ENCODE measurements at regions not wholly inside any gene's neighbourhood (a gene's known extent, or its start where the extent isn't known, plus 50 kb on each side); places are given as distances from the start of the nearest gene placed in this dataset.

DNA sequence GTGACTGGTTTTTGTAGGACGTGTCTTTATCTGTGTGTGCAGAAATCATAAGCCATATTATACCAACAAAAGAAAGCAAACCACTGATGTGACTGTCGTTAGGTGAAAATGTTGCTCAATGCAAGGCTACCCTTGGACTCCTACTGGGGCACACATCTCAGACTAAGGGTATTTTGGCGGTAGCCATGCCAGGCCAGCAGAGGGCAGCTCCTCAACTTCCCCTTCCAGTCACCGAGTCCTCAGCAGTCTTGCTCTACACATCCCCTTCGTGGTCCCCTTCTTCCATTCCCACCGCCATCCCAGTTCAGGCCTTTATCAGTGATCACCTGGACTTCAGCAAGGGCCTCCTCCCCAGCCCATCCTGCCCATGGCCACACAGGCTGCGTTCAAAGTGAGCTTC lies 113.7 kb upstream of the GGTLC1 start:
- WGBS, 2 donors, result 54 to 55% methylated on average over 7 of the region's 7 CpGs

DNA sequence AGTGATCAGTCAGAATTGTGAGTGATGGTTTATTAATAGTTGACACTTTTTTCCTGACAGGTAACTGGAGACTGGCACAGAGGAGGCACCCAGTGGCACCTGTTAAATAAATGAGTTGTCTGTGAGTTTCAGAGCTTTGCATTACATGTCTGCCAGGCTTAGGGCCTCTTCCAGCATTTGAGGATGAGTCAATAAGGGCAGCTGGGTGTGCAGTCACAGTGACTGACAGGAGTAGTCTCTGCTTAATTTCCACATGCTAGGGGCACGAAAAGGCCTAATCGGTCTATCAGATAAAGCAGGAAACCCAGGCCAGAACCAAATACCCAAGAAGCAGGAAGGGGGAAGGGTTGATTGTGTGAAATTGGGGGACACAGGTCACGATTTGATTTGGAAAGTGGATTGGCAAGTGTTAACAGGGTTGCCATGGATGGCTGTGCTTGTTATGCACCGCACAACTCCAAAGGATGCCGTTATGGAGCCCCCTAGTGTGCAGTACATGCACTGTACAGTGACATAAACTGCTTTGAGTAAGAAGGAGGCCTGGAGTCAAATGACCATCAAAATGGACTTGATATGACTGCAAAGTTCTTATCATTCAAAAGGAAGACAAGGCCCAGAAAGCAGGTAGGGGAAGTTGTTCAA lies 111.9 kb upstream of the GGTLC1 start:
- Histone ChIP-seq H3K36me3 (ENCODE audit: control insufficient read depth in 2 of 2, insufficient read depth in 2 of 2, low read length in 1 of 2) (no peaks in the 10 kb centered on the region), H3K4me3 (ENCODE audit: low read depth in 1 of 2, low read length in 2 of 2) (no peak overlapping the region), H3K4me1 (ENCODE audit: control insufficient read depth in 2 of 2, insufficient read depth in 2 of 2, low read length in 1 of 2) (no peaks in the 10 kb centered on the region), H3K27me3 (ENCODE audit: control insufficient read depth in 1 of 2, insufficient read depth in 2 of 2, low read length in 2 of 2) (no peaks in the 10 kb centered on the region), H3K27ac (ENCODE audit: low read depth in 2 of 2, low read length in 1 of 2) (peak overlapping the region in 1 of 2 donors; percentile 3), H3K9me3 (ENCODE audit: control insufficient read depth in 2 of 2, insufficient read depth in 1 of 2, low read depth in 1 of 2, low read length in 1 of 2) (no peaks in the 10 kb centered on the region)
- 34 to 38% methylated on average over 5 of the region's 5 CpGs for WGBS, 2 donors

More for the DNA sequence above, 113.7 kb upstream of the GGTLC1 start:
- Histone ChIP-seq H3K4me3 (ENCODE audit: low read depth in 1 of 2, low read length in 2 of 2) (no peak overlapping the region), H3K27me3 (ENCODE audit: control insufficient read depth in 1 of 2, insufficient read depth in 2 of 2, low read length in 2 of 2) (no peaks in the 10 kb centered on the region), H3K9me3 (ENCODE audit: control insufficient read depth in 2 of 2, insufficient read depth in 1 of 2, low read depth in 1 of 2, low read length in 1 of 2) (no peaks in the 10 kb centered on the region), H3K36me3 (ENCODE audit: control insufficient read depth in 2 of 2, insufficient read depth in 2 of 2, low read length in 1 of 2) (no peaks in the 10 kb centered on the region), H3K4me1 (ENCODE audit: control insufficient read depth in 2 of 2, insufficient read depth in 2 of 2, low read length in 1 of 2) (no peaks in the 10 kb centered on the region), H3K27ac (ENCODE audit: low read depth in 2 of 2, low read length in 1 of 2) (no peak overlapping the region)

DNA sequence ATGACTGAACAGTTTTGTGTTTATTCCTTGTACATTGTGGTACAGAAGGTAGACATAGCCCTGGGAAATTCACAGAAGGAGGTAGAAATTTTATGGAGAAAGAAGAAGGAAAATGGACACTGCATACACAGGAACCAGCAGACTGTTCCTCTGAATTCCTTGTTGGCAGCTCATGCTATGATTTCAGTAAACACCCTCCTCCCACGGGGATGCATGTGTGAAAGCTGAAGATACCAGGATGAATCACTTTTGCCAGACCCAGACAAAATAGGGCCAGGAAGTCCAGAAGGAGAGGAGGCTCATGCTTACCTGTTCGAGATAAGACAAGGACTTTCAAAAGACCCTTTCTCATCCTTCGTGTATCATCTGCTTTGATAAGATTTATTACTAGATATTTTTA lies 110.3 kb upstream of the GGTLC1 start:
- 45 to 53% methylated on average over 3 of the region's 3 CpGs for WGBS, 2 donors
- Histone ChIP-seq H3K27ac (ENCODE audit: low read depth in 2 of 2, low read length in 1 of 2) (no peak overlapping the region), H3K36me3 (ENCODE audit: control insufficient read depth in 2 of 2, insufficient read depth in 2 of 2, low read length in 1 of 2) (no peaks in the 10 kb centered on the region), H3K4me3 (ENCODE audit: low read depth in 1 of 2, low read length in 2 of 2) (no peak overlapping the region), H3K9me3 (ENCODE audit: control insufficient read depth in 2 of 2, insufficient read depth in 1 of 2, low read depth in 1 of 2, low read length in 1 of 2) (no peaks in the 10 kb centered on the region), H3K4me1 (ENCODE audit: control insufficient read depth in 2 of 2, insufficient read depth in 2 of 2, low read length in 1 of 2) (no peaks in the 10 kb centered on the region), H3K27me3 (ENCODE audit: control insufficient read depth in 1 of 2, insufficient read depth in 2 of 2, low read length in 2 of 2) (no peaks in the 10 kb centered on the region)

DNA sequence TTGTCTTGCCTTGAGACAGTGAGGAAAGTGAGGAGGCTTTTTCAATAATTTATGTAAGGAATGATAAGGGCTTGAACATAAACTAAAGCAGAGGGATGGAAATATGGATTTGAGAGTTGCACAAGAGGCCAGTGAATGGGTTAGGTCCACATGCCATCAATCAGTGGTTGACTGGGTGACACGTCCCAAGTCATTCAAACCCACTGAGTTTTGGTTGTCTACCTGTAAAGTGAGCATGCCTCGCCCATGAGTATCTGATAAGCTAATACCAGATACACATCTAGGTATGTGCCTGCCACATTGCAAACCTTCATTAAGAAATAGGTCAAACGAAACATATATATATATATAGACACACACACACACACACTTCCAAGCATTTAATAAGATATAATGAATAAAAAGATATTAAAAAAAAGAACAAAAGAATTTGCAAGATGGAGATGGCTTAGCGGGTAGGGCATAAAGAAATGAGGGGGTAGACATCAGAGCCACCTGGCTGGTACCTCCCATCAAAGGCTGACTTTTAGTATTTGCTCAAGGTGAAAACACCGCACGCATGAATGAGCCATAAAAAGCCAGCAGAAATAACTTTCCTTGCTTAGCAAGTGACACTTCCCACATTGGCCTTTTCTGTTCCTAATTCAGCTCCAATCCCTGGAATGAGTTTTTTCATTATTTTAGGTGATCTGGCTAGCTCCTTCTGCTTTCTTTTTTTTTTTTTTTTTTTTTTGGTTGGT lies 109.1 kb upstream of the GGTLC1 start:
- Histone ChIP-seq H3K36me3 (ENCODE audit: control insufficient read depth in 2 of 2, insufficient read depth in 2 of 2, low read length in 1 of 2) (no peaks in the 10 kb centered on the region), H3K4me1 (ENCODE audit: control insufficient read depth in 2 of 2, insufficient read depth in 2 of 2, low read length in 1 of 2) (no peaks in the 10 kb centered on the region), H3K27ac (ENCODE audit: low read depth in 2 of 2, low read length in 1 of 2) (no peak overlapping the region), H3K27me3 (ENCODE audit: control insufficient read depth in 1 of 2, insufficient read depth in 2 of 2, low read length in 2 of 2) (no peaks in the 10 kb centered on the region), H3K4me3 (ENCODE audit: low read depth in 1 of 2, low read length in 2 of 2) (no peak overlapping the region), H3K9me3 (ENCODE audit: control insufficient read depth in 2 of 2, insufficient read depth in 1 of 2, low read depth in 1 of 2, low read length in 1 of 2) (no peaks in the 10 kb centered on the region)
- WGBS, 2 donors, result 83 to 89% methylated on average over 6 of the region's 6 CpGs

DNA sequence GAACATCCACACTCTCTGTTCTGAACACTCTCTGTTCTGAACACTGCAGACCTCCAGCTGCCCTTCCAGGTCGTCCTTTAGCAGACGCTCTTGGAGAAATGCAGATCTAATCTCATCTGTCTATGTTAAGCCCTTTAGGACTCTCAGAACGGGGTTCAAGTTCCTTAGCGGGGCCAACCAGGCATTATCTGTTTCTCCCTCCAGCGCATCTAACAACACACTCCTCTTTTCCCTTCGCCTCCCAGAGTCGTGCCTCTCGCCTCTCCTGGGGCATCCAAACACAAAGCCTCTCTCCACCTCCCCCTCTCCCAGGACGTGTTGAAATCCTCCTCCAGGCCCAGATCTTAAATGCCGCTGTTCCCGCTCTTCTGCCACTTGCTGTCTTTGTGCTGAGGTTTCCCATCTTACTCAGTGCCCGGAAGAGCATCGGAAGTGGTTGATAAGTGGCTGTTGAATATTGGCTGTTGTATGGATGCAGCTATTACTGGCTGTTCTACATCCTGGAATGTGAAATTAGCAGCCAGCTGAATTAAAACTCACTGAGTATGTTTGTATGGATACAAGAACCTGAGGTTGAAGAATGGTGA lies 108.4 kb upstream of the GGTLC1 start:
- no peak overlapping the region for H3K27ac ChIP-seq (ENCODE audit: low read depth in 2 of 2, low read length in 1 of 2)
- 77 to 85% methylated on average over 13 of the region's 13 CpGs for WGBS, 2 donors
- no peaks in the 10 kb centered on the region for H3K4me1 ChIP-seq (ENCODE audit: control insufficient read depth in 2 of 2, insufficient read depth in 2 of 2, low read length in 1 of 2)
- no peak overlapping the region for H3K4me3 ChIP-seq (ENCODE audit: low read depth in 1 of 2, low read length in 2 of 2)
- H3K9me3 ChIP-seq (ENCODE audit: control insufficient read depth in 2 of 2, insufficient read depth in 1 of 2, low read depth in 1 of 2, low read length in 1 of 2), result no peaks in the 10 kb centered on the region
- no peaks in the 10 kb centered on the region for H3K36me3 ChIP-seq (ENCODE audit: control insufficient read depth in 2 of 2, insufficient read depth in 2 of 2, low read length in 1 of 2)
- no peaks in the 10 kb centered on the region for H3K27me3 ChIP-seq (ENCODE audit: control insufficient read depth in 1 of 2, insufficient read depth in 2 of 2, low read length in 2 of 2)

DNA sequence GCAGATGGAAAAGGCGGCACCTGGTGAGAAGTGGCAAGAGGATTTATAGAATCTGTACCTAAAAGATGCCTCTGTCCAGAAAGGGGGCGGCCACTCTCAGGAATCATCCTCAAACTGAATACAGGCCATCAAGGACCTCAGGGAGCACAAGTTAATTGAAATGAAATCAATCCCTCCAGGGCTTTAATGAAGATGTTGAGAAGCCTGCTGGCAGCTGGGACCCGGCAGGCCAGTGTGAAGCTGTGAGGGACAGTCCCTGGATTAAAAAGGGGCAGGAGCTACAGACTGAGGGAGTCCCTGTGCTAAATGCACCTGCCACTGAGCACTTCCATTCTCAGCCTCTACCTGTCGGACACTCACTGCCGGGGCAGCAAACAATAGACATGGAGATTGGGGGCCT lies 107.7 kb upstream of the GGTLC1 start:
- Histone ChIP-seq H3K9me3 (ENCODE audit: control insufficient read depth in 2 of 2, insufficient read depth in 1 of 2, low read depth in 1 of 2, low read length in 1 of 2) (no peaks in the 10 kb centered on the region), H3K27ac (ENCODE audit: low read depth in 2 of 2, low read length in 1 of 2) (no peak overlapping the region), H3K36me3 (ENCODE audit: control insufficient read depth in 2 of 2, insufficient read depth in 2 of 2, low read length in 1 of 2) (no peaks in the 10 kb centered on the region), H3K27me3 (ENCODE audit: control insufficient read depth in 1 of 2, insufficient read depth in 2 of 2, low read length in 2 of 2) (no peaks in the 10 kb centered on the region), H3K4me1 (ENCODE audit: control insufficient read depth in 2 of 2, insufficient read depth in 2 of 2, low read length in 1 of 2) (no peaks in the 10 kb centered on the region), H3K4me3 (ENCODE audit: low read depth in 1 of 2, low read length in 2 of 2) (no peak overlapping the region)
- WGBS, 2 donors, result 76 to 78% methylated on average over 5 of the region's 5 CpGs

DNA sequence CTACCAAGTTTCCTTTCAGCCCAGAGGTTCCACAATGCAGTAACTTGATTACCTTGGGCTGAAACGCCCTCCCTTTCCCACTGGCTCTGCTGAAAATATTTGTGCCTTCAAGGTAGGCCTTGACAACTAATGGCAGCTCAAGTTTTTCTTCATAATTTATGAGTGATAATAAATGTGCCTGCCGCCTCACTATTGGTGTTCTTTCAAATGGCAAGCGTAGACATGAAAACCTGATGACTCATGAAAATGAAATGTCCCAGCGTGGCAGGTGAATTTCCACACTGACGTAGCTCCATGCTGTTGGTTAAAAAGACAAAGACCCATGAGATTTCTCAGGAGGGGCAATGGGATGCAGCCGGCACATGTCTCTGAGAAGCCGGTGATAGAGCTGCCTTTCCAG lies 107.2 kb upstream of the GGTLC1 start:
- 47 to 56% methylated on average over 7 of the region's 7 CpGs for WGBS, 2 donors

DNA sequence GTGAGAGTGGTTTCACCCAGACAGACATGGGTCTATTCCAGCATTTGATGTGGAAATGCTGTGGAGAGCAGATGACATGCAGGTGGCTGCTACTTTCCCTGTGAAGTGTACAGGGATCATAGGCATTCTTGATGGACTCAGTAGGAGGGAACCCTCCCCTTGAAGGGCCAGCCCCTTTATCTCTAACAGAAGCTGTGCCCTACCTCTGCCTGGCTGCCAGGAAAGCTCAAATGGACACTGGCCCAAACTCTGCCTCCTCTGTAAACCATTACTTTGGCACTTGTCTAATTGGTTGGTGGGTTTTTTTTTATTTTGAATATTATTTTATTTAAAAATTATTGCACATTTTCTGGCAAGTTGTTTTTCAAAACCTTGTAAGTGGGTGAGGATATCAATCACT lies 106.7 kb upstream of the GGTLC1 start:
- no peaks in the 10 kb centered on the region for H3K36me3 ChIP-seq (ENCODE audit: control insufficient read depth in 2 of 2, insufficient read depth in 2 of 2, low read length in 1 of 2)
- no peaks in the 10 kb centered on the region for H3K4me1 ChIP-seq (ENCODE audit: control insufficient read depth in 2 of 2, insufficient read depth in 2 of 2, low read length in 1 of 2)
- no peaks in the 10 kb centered on the region for H3K9me3 ChIP-seq (ENCODE audit: control insufficient read depth in 2 of 2, insufficient read depth in 1 of 2, low read depth in 1 of 2, low read length in 1 of 2)
- H3K4me3 ChIP-seq (ENCODE audit: low read depth in 1 of 2, low read length in 2 of 2), result no peak overlapping the region
- no peaks in the 10 kb centered on the region for H3K27me3 ChIP-seq (ENCODE audit: control insufficient read depth in 1 of 2, insufficient read depth in 2 of 2, low read length in 2 of 2)
- H3K27ac ChIP-seq (ENCODE audit: low read depth in 2 of 2, low read length in 1 of 2), result no peak overlapping the region

More for the DNA sequence above, 107.2 kb upstream of the GGTLC1 start:
- Histone ChIP-seq H3K4me3 (ENCODE audit: low read depth in 1 of 2, low read length in 2 of 2) (no peak overlapping the region), H3K36me3 (ENCODE audit: control insufficient read depth in 2 of 2, insufficient read depth in 2 of 2, low read length in 1 of 2) (no peaks in the 10 kb centered on the region), H3K27me3 (ENCODE audit: control insufficient read depth in 1 of 2, insufficient read depth in 2 of 2, low read length in 2 of 2) (no peaks in the 10 kb centered on the region), H3K27ac (ENCODE audit: low read depth in 2 of 2, low read length in 1 of 2) (no peak overlapping the region), H3K4me1 (ENCODE audit: control insufficient read depth in 2 of 2, insufficient read depth in 2 of 2, low read length in 1 of 2) (no peaks in the 10 kb centered on the region), H3K9me3 (ENCODE audit: control insufficient read depth in 2 of 2, insufficient read depth in 1 of 2, low read depth in 1 of 2, low read length in 1 of 2) (no peaks in the 10 kb centered on the region)

DNA sequence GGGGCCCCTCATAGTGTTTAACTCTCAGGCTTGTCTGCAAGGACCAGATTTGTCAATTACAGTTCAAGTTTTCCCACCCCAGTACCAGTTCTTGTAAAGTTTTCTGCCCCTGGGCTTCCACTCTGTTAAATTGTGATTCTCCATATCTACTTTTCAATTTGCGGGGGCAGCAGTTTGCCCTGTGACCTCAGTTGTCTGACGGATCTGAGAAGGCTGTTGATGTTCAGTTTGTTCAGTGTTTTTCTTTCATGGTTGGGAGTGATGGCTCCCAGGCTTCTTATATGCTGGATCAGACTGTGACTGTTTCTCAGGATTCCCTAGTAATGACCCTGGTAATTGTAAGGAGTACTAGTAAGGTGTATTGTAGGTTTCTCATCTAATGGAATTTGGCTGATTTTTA lies 101.0 kb upstream of the GGTLC1 start:
- Histone ChIP-seq H3K4me3 (ENCODE audit: low read depth in 1 of 2, low read length in 2 of 2) (no peak overlapping the region), H3K9me3 (ENCODE audit: control insufficient read depth in 2 of 2, insufficient read depth in 1 of 2, low read depth in 1 of 2, low read length in 1 of 2) (no peaks in the 10 kb centered on the region), H3K27me3 (ENCODE audit: control insufficient read depth in 1 of 2, insufficient read depth in 2 of 2, low read length in 2 of 2) (no peaks in the 10 kb centered on the region), H3K4me1 (ENCODE audit: control insufficient read depth in 2 of 2, insufficient read depth in 2 of 2, low read length in 1 of 2) (no peaks in the 10 kb centered on the region), H3K36me3 (ENCODE audit: control insufficient read depth in 2 of 2, insufficient read depth in 2 of 2, low read length in 1 of 2) (no peaks in the 10 kb centered on the region), H3K27ac (ENCODE audit: low read depth in 2 of 2, low read length in 1 of 2) (no peak overlapping the region)
- WGBS, 2 donors, result 67 to 75% methylated on average over 2 of the region's 2 CpGs

DNA sequence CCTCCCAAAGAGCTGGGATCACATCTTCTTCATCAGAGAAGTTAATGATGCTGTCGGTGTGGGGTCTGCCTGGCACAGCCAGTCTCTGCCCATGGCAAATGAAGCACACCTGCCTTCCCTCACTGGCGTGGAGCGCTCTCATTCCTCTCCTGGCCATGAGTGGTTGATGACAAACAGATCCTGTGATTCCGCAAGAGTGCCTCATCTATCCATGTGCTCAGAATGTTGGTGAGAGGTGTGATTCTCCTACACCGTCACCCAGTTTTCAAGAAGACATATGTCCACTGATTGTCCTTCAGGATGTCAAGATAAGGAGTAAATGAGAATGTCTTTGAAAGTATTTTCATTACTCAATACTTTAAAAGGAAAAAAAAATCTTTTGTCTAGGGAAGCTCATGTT lies 97.5 kb upstream of the GGTLC1 start:
- H3K36me3 ChIP-seq (ENCODE audit: control insufficient read depth in 2 of 2, insufficient read depth in 2 of 2, low read length in 1 of 2), result no peaks in the 10 kb centered on the region
- H3K27ac ChIP-seq (ENCODE audit: low read depth in 2 of 2, low read length in 1 of 2), result no peak overlapping the region
- no peaks in the 10 kb centered on the region for H3K9me3 ChIP-seq (ENCODE audit: control insufficient read depth in 2 of 2, insufficient read depth in 1 of 2, low read depth in 1 of 2, low read length in 1 of 2)
- H3K4me3 ChIP-seq (ENCODE audit: low read depth in 1 of 2, low read length in 2 of 2), result no peak overlapping the region
- no peaks in the 10 kb centered on the region for H3K27me3 ChIP-seq (ENCODE audit: control insufficient read depth in 1 of 2, insufficient read depth in 2 of 2, low read length in 2 of 2)
- 75 to 90% methylated on average over 5 of the region's 5 CpGs for WGBS, 2 donors
- peaks cover 0 to 2% of the 10 kb centered on the region in 2 donors for H3K4me1 ChIP-seq (ENCODE audit: control insufficient read depth in 2 of 2, insufficient read depth in 2 of 2, low read length in 1 of 2)
